ENCODE measurements at regions not wholly inside any gene's neighbourhood (a gene's known extent, or its start where the extent isn't known, plus 50 kb on each side); places are given as distances from the start of the nearest gene placed in this dataset.

GRCh38 chr17:53316073-53316472, 506.7 kb upstream of the KIF2B start:
- no peak for FAIRE-seq
- no peak overlapping the region for H3K4me2 ChIP-seq (ENCODE audit: low read length)
- peaks cover 4% of the 10 kb centered on the region for H3K9me3 Mint-ChIP-seq (ENCODE audit: unreplicated experiment)
- no peaks in the 10 kb centered on the region for H3K36me3 Mint-ChIP-seq (ENCODE audit: low read depth, unreplicated experiment)
- H3K36me3 ChIP-seq (ENCODE audit: insufficient read depth, low read length), result no peaks in the 10 kb centered on the region
- peaks cover 4% of the 10 kb centered on the region for H3K4me1 Mint-ChIP-seq (ENCODE audit: low read depth, unreplicated experiment)
- H3K4me3 Mint-ChIP-seq (ENCODE audit: unreplicated experiment), result no peak overlapping the region
- no peak for DNase-seq (ENCODE audit: low read depth)
- no peak overlapping the region for H3K27ac Mint-ChIP-seq (ENCODE audit: unreplicated experiment)
- H4K20me1 ChIP-seq (ENCODE audit: insufficient read depth, low read length), result no peaks in the 10 kb centered on the region
- H3K79me2 ChIP-seq (ENCODE audit: insufficient read depth, low read length), result no peaks in the 10 kb centered on the region
- no peak overlapping the region for H3K9ac ChIP-seq (ENCODE audit: low read length)
- H3K27ac ChIP-seq (ENCODE audit: low read depth, low read length), result no peak overlapping the region
- no peaks in the 10 kb centered on the region for H3K27me3 Mint-ChIP-seq (ENCODE audit: low read depth, unreplicated experiment)
- H3K27me3 ChIP-seq (ENCODE audit: insufficient read depth, low read length), result no peaks in the 10 kb centered on the region
- no peak overlapping the region for H3K4me3 ChIP-seq (ENCODE audit: insufficient read depth, low read depth, low read length)
- H3K9me3 ChIP-seq (ENCODE audit: insufficient read depth, low read depth, low read length), result no peaks in the 10 kb centered on the region
- H3K4me1 ChIP-seq (ENCODE audit: insufficient read depth, low read length), result no peaks in the 10 kb centered on the region
- no peak for TF ChIP-seq EZH2 (IDR thresholded peaks at IDR 0.05; ENCODE audit: insufficient read depth, low read length)
- TF ChIP-seq CTCF (IDR thresholded peaks at IDR 0.05; ENCODE audit: insufficient read depth, low read depth, low read length), result no peak
- no peak overlapping the region for H2AFZ ChIP-seq (ENCODE audit: low read depth, low read length)

GRCh38 chr17:53314521-53314920, 508.2 kb upstream of the KIF2B start:
- DNase-seq (ENCODE audit: low read depth), result no peak
- Histone ChIP-seq H4K20me1 (ENCODE audit: insufficient read depth, low read length) (no peaks in the 10 kb centered on the region), H3K27me3 (ENCODE audit: insufficient read depth, low read length) (no peaks in the 10 kb centered on the region), H3K9ac (ENCODE audit: low read length) (no peak overlapping the region), H3K4me3 (ENCODE audit: insufficient read depth, low read depth, low read length) (no peak overlapping the region), H3K4me1 (ENCODE audit: insufficient read depth, low read length) (no peaks in the 10 kb centered on the region), H3K4me2 (ENCODE audit: low read length) (no peak overlapping the region), H3K36me3 (ENCODE audit: insufficient read depth, low read length) (no peaks in the 10 kb centered on the region), H3K79me2 (ENCODE audit: insufficient read depth, low read length) (no peaks in the 10 kb centered on the region), H3K9me3 (ENCODE audit: insufficient read depth, low read depth, low read length) (no peaks in the 10 kb centered on the region), H3K27ac (ENCODE audit: low read depth, low read length) (no peak overlapping the region), H2AFZ (ENCODE audit: low read depth, low read length) (no peak overlapping the region)
- Mint-ChIP-seq H3K27me3 (ENCODE audit: low read depth, unreplicated experiment) (no peaks in the 10 kb centered on the region), H3K9me3 (ENCODE audit: unreplicated experiment) (peaks cover 7% of the 10 kb centered on the region), H3K4me1 (ENCODE audit: low read depth, unreplicated experiment) (peaks cover 4% of the 10 kb centered on the region), H3K36me3 (ENCODE audit: low read depth, unreplicated experiment) (no peaks in the 10 kb centered on the region), H3K4me3 (ENCODE audit: unreplicated experiment) (no peak overlapping the region), H3K27ac (ENCODE audit: unreplicated experiment) (no peak overlapping the region)
- FAIRE-seq, result no peak
- TF ChIP-seq EZH2 (IDR thresholded peaks at IDR 0.05; ENCODE audit: insufficient read depth, low read length) (no peak), CTCF (IDR thresholded peaks at IDR 0.05; ENCODE audit: insufficient read depth, low read depth, low read length) (no peak)

GRCh38 chr17:53313746-53314145, 509.0 kb upstream of the KIF2B start:
- Histone ChIP-seq H3K4me1 (ENCODE audit: insufficient read depth, low read length) (no peaks in the 10 kb centered on the region), H3K27me3 (ENCODE audit: insufficient read depth, low read length) (no peaks in the 10 kb centered on the region), H4K20me1 (ENCODE audit: insufficient read depth, low read length) (no peaks in the 10 kb centered on the region), H3K36me3 (ENCODE audit: insufficient read depth, low read length) (no peaks in the 10 kb centered on the region), H3K79me2 (ENCODE audit: insufficient read depth, low read length) (no peaks in the 10 kb centered on the region), H3K9ac (ENCODE audit: low read length) (no peak overlapping the region), H3K27ac (ENCODE audit: low read depth, low read length) (no peak overlapping the region), H3K9me3 (ENCODE audit: insufficient read depth, low read depth, low read length) (no peaks in the 10 kb centered on the region), H2AFZ (ENCODE audit: low read depth, low read length) (no peak overlapping the region), H3K4me2 (ENCODE audit: low read length) (no peak overlapping the region), H3K4me3 (ENCODE audit: insufficient read depth, low read depth, low read length) (no peak overlapping the region)
- TF ChIP-seq CTCF (IDR thresholded peaks at IDR 0.05; ENCODE audit: insufficient read depth, low read depth, low read length) (no peak), EZH2 (IDR thresholded peaks at IDR 0.05; ENCODE audit: insufficient read depth, low read length) (no peak)
- peak overlapping the region; percentile 72 for H3K27ac Mint-ChIP-seq (ENCODE audit: unreplicated experiment)
- no peaks in the 10 kb centered on the region for H3K27me3 Mint-ChIP-seq (ENCODE audit: low read depth, unreplicated experiment)
- H3K36me3 Mint-ChIP-seq (ENCODE audit: low read depth, unreplicated experiment), result no peaks in the 10 kb centered on the region
- no peak for FAIRE-seq
- peak; percentile 6 for DNase-seq (ENCODE audit: low read depth)
- peaks cover 12% of the 10 kb centered on the region for H3K9me3 Mint-ChIP-seq (ENCODE audit: unreplicated experiment)
- H3K4me1 Mint-ChIP-seq (ENCODE audit: low read depth, unreplicated experiment), result peaks cover 4% of the 10 kb centered on the region
- no peak overlapping the region for H3K4me3 Mint-ChIP-seq (ENCODE audit: unreplicated experiment)

All from astrocyte (in vitro differentiated cells and primary cell).